Activated CD8-positive, alpha-beta memory T cell treated with anti-CD3 and anti-CD28 coated beads, Interleukin-2, amount 10 ng/mL, durations not matched to agents 7 days and 5 days (primary cell): ENCODE measurements at regions not wholly inside any gene's neighbourhood (a gene's known extent, or its start where the extent isn't known, plus 50 kb on each side); places are given as distances from the start of the nearest gene placed in this dataset.

Experiments used
- ATAC-seq: fragments of 150-1000 bp; cut with Tn5 transposase; one replicate; pipeline ENCODE4 v1.10.0; 2021; ENCODE audit warnings: moderate library complexity
- CTCF ChIA-PET: fragments of 350-600 bp; sonication (Branson Sonifier 250); formaldehyde crosslinking; loops from one replicate; lab custom pipeline; 2021; ENCODE audit warnings: antibody characterized with exemption; lab: Charles Lee
- DNase-seq: peaks from one replicate; pipeline ENCODE4 v3.0.0-alpha.2; 2020
- H3K27ac Mint-ChIP-seq: one replicate; pipeline ENCODE4 v1.8.0; 2021; ENCODE audit warnings: mild to moderate bottlenecking, mixed read lengths
- H3K27me3 Mint-ChIP-seq: one replicate; pipeline ENCODE4 v1.8.0; 2021; ENCODE audit warnings: mixed read lengths
- H3K36me3 Mint-ChIP-seq: one replicate; pipeline ENCODE4 v1.8.0; 2021; ENCODE audit warnings: mild to moderate bottlenecking, mixed read lengths
- H3K4me1 Mint-ChIP-seq: one replicate; pipeline ENCODE4 v1.8.0; 2021; ENCODE audit warnings: mixed read lengths
- H3K4me3 Mint-ChIP-seq: one replicate; pipeline ENCODE4 v1.8.0; 2021; ENCODE audit warnings: mild to moderate bottlenecking, moderate library complexity, mixed read lengths
- H3K9me3 Mint-ChIP-seq: one replicate; pipeline ENCODE4 v1.8.0; 2022; ENCODE audit warnings: low read depth, mixed read lengths

- Mint-ChIP-seq H3K9me3 (no peaks in the 10 kb centered on the region), H3K36me3 (no peaks in the 10 kb centered on the region), H3K27ac (no peak overlapping the region), H3K4me3 (no peak overlapping the region), H3K4me1 (no peaks in the 10 kb centered on the region), H3K27me3 (no peaks in the 10 kb centered on the region)
- DNase-seq: no peak
- no peak for ATAC-seq
- CTCF ChIA-PET: no interaction called here
Measured at GRCh38 chr10:85213493-85213892, 885.1 kb downstream of the CCSER2 start.

DNA sequence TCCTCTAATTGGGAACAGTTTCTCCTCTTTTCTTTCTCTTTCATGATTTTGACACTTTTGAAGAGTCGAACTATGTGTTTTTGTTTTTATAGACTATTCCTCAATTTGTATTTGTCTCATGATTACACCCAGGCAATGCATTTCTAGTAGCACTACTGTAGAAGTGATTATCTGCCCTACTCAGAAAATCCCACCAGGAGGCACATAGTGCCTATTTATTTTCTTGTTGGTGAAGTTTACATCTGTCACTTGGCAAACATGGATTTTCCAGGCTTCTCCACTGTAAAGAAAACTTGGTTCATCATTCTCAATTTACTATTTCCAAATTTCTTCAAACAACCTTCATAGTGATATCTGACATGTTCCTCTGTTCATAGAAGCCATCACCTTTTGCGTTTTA is 893.9 kb downstream of the CCSER2 start:
- no peak overlapping the region for H3K4me3 Mint-ChIP-seq
- no peaks in the 10 kb centered on the region for H3K27me3 Mint-ChIP-seq
- no peaks in the 10 kb centered on the region for H3K4me1 Mint-ChIP-seq
- no peak overlapping the region for H3K27ac Mint-ChIP-seq
- H3K9me3 Mint-ChIP-seq: no peaks in the 10 kb centered on the region
- H3K36me3 Mint-ChIP-seq: no peaks in the 10 kb centered on the region
- CTCF ChIA-PET: no interaction called here
- DNase-seq (no peak), ATAC-seq (no peak)

- Mint-ChIP-seq H3K4me3 (no peak overlapping the region), H3K9me3 (no peaks in the 10 kb centered on the region), H3K4me1 (no peaks in the 10 kb centered on the region), H3K27me3 (no peaks in the 10 kb centered on the region), H3K27ac (no peak overlapping the region), H3K36me3 (no peaks in the 10 kb centered on the region)
- DNase-seq: no peak
- ATAC-seq: no peak
- CTCF ChIA-PET: no interaction called here
Measured at GRCh38 chr10:85224366-85224940, 896.1 kb downstream of the CCSER2 start.

DNA sequence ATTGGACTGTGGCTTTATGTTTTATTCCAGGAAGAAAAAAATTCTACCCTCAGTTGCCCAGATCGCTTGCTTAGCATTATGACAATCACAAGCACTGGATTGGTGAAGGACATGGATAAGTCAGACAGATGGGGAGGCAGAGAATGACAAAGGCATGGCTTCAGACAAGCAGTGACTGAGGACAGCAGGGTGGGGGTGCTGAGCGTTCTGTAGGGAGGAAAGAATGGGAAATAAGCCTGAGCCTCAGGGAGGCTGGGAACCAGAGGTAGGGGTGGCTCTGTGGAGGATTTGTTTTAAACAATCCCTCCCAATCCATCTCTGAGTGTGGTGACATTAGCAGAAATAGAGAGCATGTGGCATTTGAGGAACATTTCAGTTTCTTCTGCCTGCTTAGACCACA is 896.9 kb downstream of the CCSER2 start:
- no peak for DNase-seq
- CTCF ChIA-PET: no interaction called here
- Mint-ChIP-seq H3K9me3 (no peaks in the 10 kb centered on the region), H3K4me1 (no peaks in the 10 kb centered on the region), H3K27ac (no peak overlapping the region), H3K36me3 (no peaks in the 10 kb centered on the region), H3K27me3 (no peaks in the 10 kb centered on the region), H3K4me3 (no peak overlapping the region)
- ATAC-seq: no peak

GRCh38 chr10:85226596-85226995 is 898.2 kb downstream of the CCSER2 start:
- Mint-ChIP-seq H3K4me1 (no peaks in the 10 kb centered on the region), H3K27me3 (no peaks in the 10 kb centered on the region), H3K9me3 (no peaks in the 10 kb centered on the region), H3K27ac (no peak overlapping the region), H3K4me3 (no peak overlapping the region), H3K36me3 (no peaks in the 10 kb centered on the region)
- ATAC-seq (no peak), DNase-seq (no peak)
- CTCF ChIA-PET: no interaction called here

- H3K9me3 Mint-ChIP-seq: no peaks in the 10 kb centered on the region
- no peak for DNase-seq
- H3K36me3 Mint-ChIP-seq: no peaks in the 10 kb centered on the region
Measured at GRCh38 chr10:85228726-85229125, 900.3 kb downstream of the CCSER2 start.

GRCh38 chr10:85231534-85232270 is 903.3 kb downstream of the CCSER2 start:
- no peak for ATAC-seq
- no peak for DNase-seq
- Mint-ChIP-seq H3K36me3 (no peaks in the 10 kb centered on the region), H3K27ac (no peak overlapping the region), H3K9me3 (no peaks in the 10 kb centered on the region), H3K27me3 (no peaks in the 10 kb centered on the region), H3K4me3 (no peak overlapping the region), H3K4me1 (no peaks in the 10 kb centered on the region)
- CTCF ChIA-PET: no interaction called here

More at GRCh38 chr10:85228726-85229125, 900.3 kb downstream of the CCSER2 start:
- CTCF ChIA-PET: no interaction called here
- Mint-ChIP-seq H3K27ac (no peak overlapping the region), H3K27me3 (no peaks in the 10 kb centered on the region), H3K4me1 (no peaks in the 10 kb centered on the region), H3K4me3 (no peak overlapping the region)
- no peak for ATAC-seq

GRCh38 chr10:85235258-85235657 is 906.9 kb downstream of the CCSER2 start:
- Mint-ChIP-seq H3K36me3 (no peaks in the 10 kb centered on the region), H3K27ac (no peak overlapping the region), H3K4me1 (no peaks in the 10 kb centered on the region), H3K4me3 (no peak overlapping the region), H3K9me3 (no peaks in the 10 kb centered on the region), H3K27me3 (no peaks in the 10 kb centered on the region)
- ATAC-seq (no peak), DNase-seq (no peak)
- CTCF ChIA-PET: no interaction called here

DNA sequence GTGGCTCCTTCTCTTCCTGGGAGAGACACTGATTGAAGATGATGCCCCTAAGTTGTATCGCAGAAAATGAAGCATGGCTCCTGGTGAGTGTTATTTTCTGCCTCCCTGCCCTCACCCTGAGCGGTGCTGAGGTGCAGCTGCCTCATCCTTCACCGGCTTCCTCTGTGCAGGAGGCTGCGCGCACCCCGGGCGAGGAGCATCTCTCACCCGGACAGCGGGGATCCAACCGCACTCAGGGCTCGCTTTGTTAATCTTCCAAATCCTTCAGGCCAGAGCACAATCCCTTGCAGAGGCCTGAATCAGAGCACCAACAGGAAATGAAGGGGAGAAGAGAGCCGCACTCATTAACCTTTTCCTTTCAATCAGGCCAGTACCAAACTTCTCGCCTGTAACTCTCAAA is 910.3 kb downstream of the CCSER2 start:
- Mint-ChIP-seq H3K27me3 (no peaks in the 10 kb centered on the region), H3K4me1 (no peaks in the 10 kb centered on the region), H3K4me3 (no peak overlapping the region), H3K9me3 (no peaks in the 10 kb centered on the region), H3K36me3 (no peaks in the 10 kb centered on the region), H3K27ac (no peak overlapping the region)
- CTCF ChIA-PET: no interaction called here
- ATAC-seq: no peak
- no peak for DNase-seq

DNA sequence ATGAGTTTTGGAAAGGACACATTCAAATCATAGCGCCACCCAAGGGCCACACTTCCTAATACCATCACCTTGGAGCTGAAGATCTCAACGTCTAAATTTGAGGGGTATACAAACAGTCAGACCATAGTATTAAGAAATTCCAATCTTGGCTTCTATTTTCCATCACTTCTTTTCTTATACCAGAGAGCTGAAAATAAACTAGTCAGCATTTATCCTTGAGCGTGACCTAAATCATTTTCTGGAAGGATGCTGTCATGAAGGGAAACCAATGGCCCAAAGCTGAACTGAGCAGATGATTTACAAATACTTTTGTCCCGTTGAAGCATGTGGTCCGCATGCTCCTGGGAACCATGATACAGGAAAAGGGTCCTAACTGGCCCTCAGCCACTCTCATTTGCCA is 921.9 kb downstream of the CCSER2 start:
- Mint-ChIP-seq H3K36me3 (no peaks in the 10 kb centered on the region), H3K27me3 (no peaks in the 10 kb centered on the region), H3K4me3 (no peak overlapping the region), H3K27ac (no peak overlapping the region), H3K9me3 (no peaks in the 10 kb centered on the region), H3K4me1 (no peaks in the 10 kb centered on the region)
- DNase-seq: no peak
- CTCF ChIA-PET: no interaction called here
- ATAC-seq: no peak

- Mint-ChIP-seq H3K4me1 (no peaks in the 10 kb centered on the region), H3K4me3 (no peak overlapping the region), H3K9me3 (no peaks in the 10 kb centered on the region), H3K27ac (no peak overlapping the region), H3K27me3 (no peaks in the 10 kb centered on the region), H3K36me3 (no peaks in the 10 kb centered on the region)
- no peak for DNase-seq
- CTCF ChIA-PET: no interaction called here
- ATAC-seq: no peak
Measured at GRCh38 chr10:85256481-85256880, 928.1 kb downstream of the CCSER2 start.

GRCh38 chr10:85259908-85260307 is 931.5 kb downstream of the CCSER2 start:
- Mint-ChIP-seq H3K4me1 (no peaks in the 10 kb centered on the region), H3K36me3 (no peaks in the 10 kb centered on the region), H3K27ac (no peak overlapping the region), H3K27me3 (no peaks in the 10 kb centered on the region), H3K4me3 (no peak overlapping the region), H3K9me3 (no peaks in the 10 kb centered on the region)
- CTCF ChIA-PET: no interaction called here
- DNase-seq (no peak), ATAC-seq (no peak)

GRCh38 chr10:85262992-85263391 is 934.6 kb downstream of the CCSER2 start:
- CTCF ChIA-PET: no interaction called here
- no peak for DNase-seq
- Mint-ChIP-seq H3K4me1 (no peaks in the 10 kb centered on the region), H3K9me3 (no peaks in the 10 kb centered on the region), H3K4me3 (no peak overlapping the region), H3K36me3 (no peaks in the 10 kb centered on the region), H3K27ac (no peak overlapping the region), H3K27me3 (no peaks in the 10 kb centered on the region)
- ATAC-seq: no peak

DNA sequence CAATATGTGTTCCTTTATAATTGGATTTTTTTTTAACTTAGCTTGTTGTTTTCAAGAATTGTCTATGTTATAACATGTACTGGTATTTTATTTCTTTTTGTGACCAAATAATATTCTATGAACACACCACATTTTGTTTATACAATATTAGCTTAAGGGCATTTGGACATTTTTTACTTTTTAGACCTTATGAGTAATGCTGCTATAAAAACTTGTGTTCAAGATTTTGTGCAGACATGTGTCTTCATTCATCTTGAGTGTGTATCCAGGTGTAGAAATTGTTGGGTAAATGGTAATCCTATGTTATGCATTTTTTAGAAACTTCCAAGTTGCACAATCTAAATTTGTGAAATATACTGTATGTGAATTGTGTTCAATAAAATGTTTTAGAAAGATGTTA is 936.7 kb downstream of the CCSER2 start:
- Mint-ChIP-seq H3K27ac (no peak overlapping the region), H3K27me3 (no peaks in the 10 kb centered on the region), H3K4me3 (no peak overlapping the region), H3K9me3 (peaks cover 3% of the 10 kb centered on the region), H3K36me3 (no peaks in the 10 kb centered on the region), H3K4me1 (no peaks in the 10 kb centered on the region)
- no peak for ATAC-seq
- CTCF ChIA-PET: no interaction called here
- no peak for DNase-seq
